SK-N-SH treated with all-trans-retinoic acid at 6 μM for 48 hours (cell line): ENCODE measurements at regions not wholly inside any gene's neighbourhood (a gene's known extent, or its start where the extent isn't known, plus 50 kb on each side); places are given as distances from the start of the nearest gene placed in this dataset.

Experiments
- ATAC-seq: fragments of 200-7000 bp; cut with Tn5 transposase; 3 replicates; pipeline ENCODE4 v1.9.1; 2020; ENCODE audit warnings: mild to moderate bottlenecking, moderate library complexity
- ARNTL ChIP-seq: fragments of 450-650 bp; formaldehyde crosslinking; IDR thresholded peaks from 2 replicates; pipeline ENCODE4 v1.5.0; 2020; ENCODE audit warnings: low read depth, mild to moderate bottlenecking, moderate library complexity, borderline replicate concordance
- BACH2 ChIP-seq: fragments of 250-450 bp; sonication (Bioruptor Pico); IDR thresholded peaks from 2 replicates; pipeline ENCODE4 v1.9.0; 2021; ENCODE audit warnings: mild to moderate bottlenecking, borderline replicate concordance
- CSDC2 ChIP-seq: fragments of 250-450 bp; sonication (Bioruptor Pico); IDR thresholded peaks from 2 replicates; pipeline ENCODE4 v1.5.0; 2020; ENCODE audit warnings: mild to moderate bottlenecking, moderate library complexity
- ESRRG ChIP-seq: fragments of 250-450 bp; sonication (Bioruptor Pico); IDR thresholded peaks from 2 replicates; pipeline ENCODE4 v1.6.1; 2021; ENCODE audit warnings: mild to moderate bottlenecking
- GLIS3 ChIP-seq: fragments of 250-450 bp; sonication (Bioruptor Pico); IDR thresholded peaks from 2 replicates; pipeline ENCODE4 v1.5.0; 2020; ENCODE audit warnings: mild to moderate bottlenecking, moderate library complexity
- OSR1 ChIP-seq: fragments of 250-450 bp; sonication (Bioruptor Pico); IDR thresholded peaks from 2 replicates; pipeline ENCODE4 v1.8.0; 2022; ENCODE audit warnings: moderate library complexity, mild to moderate bottlenecking, inconsistent platforms
- PPARA ChIP-seq: fragments of 250-450 bp; sonication (Bioruptor Pico); IDR thresholded peaks from 2 replicates; pipeline ENCODE4 v1.5.0; 2020; ENCODE audit warnings: mild to moderate bottlenecking, borderline replicate concordance
- RARB ChIP-seq: fragments of 250-450 bp; sonication (Bioruptor Pico); IDR thresholded peaks from 2 replicates; pipeline ENCODE4 v1.8.0; 2021; ENCODE audit warnings: mild to moderate bottlenecking, moderate library complexity
- SNAI2 ChIP-seq: fragments of 250-450 bp; sonication (Bioruptor Pico); IDR thresholded peaks from 2 replicates; pipeline ENCODE4 v1.5.0; 2020; ENCODE audit warnings: mild to moderate bottlenecking, moderate library complexity
- TCF4 ChIP-seq: fragments of 250-450 bp; sonication (Bioruptor Pico); IDR thresholded peaks from 2 replicates; pipeline ENCODE4 v1.8.0; 2021; ENCODE audit warnings: mild to moderate bottlenecking, moderate library complexity, borderline replicate concordance
- TOX ChIP-seq: fragments of 250-450 bp; sonication (Bioruptor Pico); IDR thresholded peaks from 2 replicates; pipeline ENCODE4 v1.8.0; 2021; ENCODE audit warnings: mild to moderate bottlenecking, moderate library complexity, borderline replicate concordance
- ZC3H10 ChIP-seq: fragments of 250-450 bp; sonication (Bioruptor Pico); IDR thresholded peaks from 2 replicates; pipeline ENCODE4 v1.5.1; 2021; ENCODE audit warnings: mild to moderate bottlenecking, moderate library complexity
- ZFP30 ChIP-seq: fragments of 450-650 bp; formaldehyde crosslinking; IDR thresholded peaks from 2 replicates; pipeline ENCODE4 v1.5.0; 2022; ENCODE audit warnings: mild to moderate bottlenecking, moderate library complexity
- ZNF565 ChIP-seq: fragments of 450-650 bp; formaldehyde crosslinking; conservative IDR thresholded peaks from 2 replicates; pipeline ENCODE4 v1.5.0; 2020; ENCODE audit warnings: low read depth, mild to moderate bottlenecking, moderate library complexity
- ZNF70 ChIP-seq: fragments of 450-650 bp; formaldehyde crosslinking; IDR thresholded peaks from 2 replicates; pipeline ENCODE4 v1.5.0; 2020; ENCODE audit warnings: mild to moderate bottlenecking, moderate library complexity
- ZNF8 ChIP-seq: fragments of 450-650 bp; formaldehyde crosslinking; IDR thresholded peaks from 2 replicates; pipeline ENCODE4 v1.5.0; 2020; ENCODE audit warnings: mild to moderate bottlenecking, moderate library complexity
- TF ChIP-seq, protein P1 (sequence below): fragments of 250-450 bp; sonication (Bioruptor Pico); IDR thresholded peaks from 2 replicates; pipeline ENCODE4 v1.8.0; 2021; ENCODE audit warnings: low read depth, mild to moderate bottlenecking, moderate library complexity, borderline replicate concordance
- TF ChIP-seq, protein P2 (sequence below): fragments of 250-450 bp; sonication (Bioruptor Pico); IDR thresholded peaks from 2 replicates; pipeline ENCODE4 v1.5.1; 2021; ENCODE audit warnings: mild to moderate bottlenecking, moderate library complexity
- TF ChIP-seq, protein P3 (sequence below): fragments of 250-450 bp; sonication (Bioruptor Pico); IDR thresholded peaks from 2 replicates; pipeline ENCODE4 v1.8.0; 2020; ENCODE audit warnings: mild to moderate bottlenecking, moderate library complexity, borderline replicate concordance
- TF ChIP-seq, protein P4 (sequence below): fragments of 250-450 bp; sonication (Bioruptor Pico); IDR thresholded peaks from 2 replicates; pipeline ENCODE4 v1.5.1; 2020; ENCODE audit warnings: low read depth, mild to moderate bottlenecking, moderate library complexity

DNA sequence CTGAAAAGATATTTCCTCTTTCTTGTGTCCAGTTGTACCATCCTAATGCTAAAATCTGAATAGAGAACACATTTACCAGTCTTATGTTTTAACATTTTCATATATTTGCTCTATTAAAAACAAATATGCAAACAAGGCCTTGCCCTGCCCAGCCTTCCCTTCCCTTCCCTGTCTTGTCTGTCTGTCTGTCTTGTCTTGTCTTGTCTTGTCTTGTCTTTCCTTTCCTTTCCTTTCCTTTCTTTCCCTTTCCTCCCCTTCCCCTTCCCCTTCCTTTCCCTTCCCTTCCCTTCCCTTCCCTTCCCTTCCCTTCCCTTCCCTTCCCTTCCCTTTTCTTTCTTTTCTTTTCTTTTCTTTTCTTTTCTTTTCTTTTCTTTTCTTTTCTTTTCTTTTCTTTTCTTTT, 1103.5 kb downstream of the STIM2 start:
- TF ChIP-seq GLIS3, result no peak
- no peak for TF ChIP-seq PPARA (CRISPR knock-in tag)
- TF ChIP-seq, protein P1, sequence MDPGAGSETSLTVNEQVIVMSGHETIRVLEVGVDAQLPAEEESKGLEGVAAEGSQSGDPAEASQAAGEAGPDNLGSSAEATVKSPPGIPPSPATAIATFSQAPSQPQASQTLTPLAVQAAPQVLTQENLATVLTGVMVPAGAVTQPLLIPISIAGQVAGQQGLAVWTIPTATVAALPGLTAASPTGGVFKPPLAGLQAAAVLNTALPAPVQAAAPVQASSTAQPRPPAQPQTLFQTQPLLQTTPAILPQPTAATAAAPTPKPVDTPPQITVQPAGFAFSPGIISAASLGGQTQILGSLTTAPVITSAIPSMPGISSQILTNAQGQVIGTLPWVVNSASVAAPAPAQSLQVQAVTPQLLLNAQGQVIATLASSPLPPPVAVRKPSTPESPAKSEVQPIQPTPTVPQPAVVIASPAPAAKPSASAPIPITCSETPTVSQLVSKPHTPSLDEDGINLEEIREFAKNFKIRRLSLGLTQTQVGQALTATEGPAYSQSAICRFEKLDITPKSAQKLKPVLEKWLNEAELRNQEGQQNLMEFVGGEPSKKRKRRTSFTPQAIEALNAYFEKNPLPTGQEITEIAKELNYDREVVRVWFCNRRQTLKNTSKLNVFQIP (CRISPR knock-in tag), result no peak
- TF ChIP-seq RARB (CRISPR knock-in tag), result no peak
- TF ChIP-seq ARNTL (CRISPR knock-in tag), result no peak
- TF ChIP-seq ZNF565 (CRISPR knock-in tag), result no peak
- TF ChIP-seq ZNF70 (CRISPR knock-in tag), result no peak
- TF ChIP-seq, protein P2, sequence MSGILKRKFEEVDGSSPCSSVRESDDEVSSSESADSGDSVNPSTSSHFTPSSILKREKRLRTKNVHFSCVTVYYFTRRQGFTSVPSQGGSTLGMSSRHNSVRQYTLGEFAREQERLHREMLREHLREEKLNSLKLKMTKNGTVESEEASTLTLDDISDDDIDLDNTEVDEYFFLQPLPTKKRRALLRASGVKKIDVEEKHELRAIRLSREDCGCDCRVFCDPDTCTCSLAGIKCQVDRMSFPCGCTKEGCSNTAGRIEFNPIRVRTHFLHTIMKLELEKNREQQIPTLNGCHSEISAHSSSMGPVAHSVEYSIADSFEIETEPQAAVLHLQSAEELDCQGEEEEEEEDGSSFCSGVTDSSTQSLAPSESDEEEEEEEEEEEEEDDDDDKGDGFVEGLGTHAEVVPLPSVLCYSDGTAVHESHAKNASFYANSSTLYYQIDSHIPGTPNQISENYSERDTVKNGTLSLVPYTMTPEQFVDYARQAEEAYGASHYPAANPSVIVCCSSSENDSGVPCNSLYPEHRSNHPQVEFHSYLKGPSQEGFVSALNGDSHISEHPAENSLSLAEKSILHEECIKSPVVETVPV (CRISPR knock-in tag), result no peak
- no peak for TF ChIP-seq ZNF8 (CRISPR knock-in tag)
- no peak for TF ChIP-seq BACH2 (CRISPR knock-in tag)
- TF ChIP-seq, all 23 proteins: peak for 0
- no peak for ATAC-seq

DNA sequence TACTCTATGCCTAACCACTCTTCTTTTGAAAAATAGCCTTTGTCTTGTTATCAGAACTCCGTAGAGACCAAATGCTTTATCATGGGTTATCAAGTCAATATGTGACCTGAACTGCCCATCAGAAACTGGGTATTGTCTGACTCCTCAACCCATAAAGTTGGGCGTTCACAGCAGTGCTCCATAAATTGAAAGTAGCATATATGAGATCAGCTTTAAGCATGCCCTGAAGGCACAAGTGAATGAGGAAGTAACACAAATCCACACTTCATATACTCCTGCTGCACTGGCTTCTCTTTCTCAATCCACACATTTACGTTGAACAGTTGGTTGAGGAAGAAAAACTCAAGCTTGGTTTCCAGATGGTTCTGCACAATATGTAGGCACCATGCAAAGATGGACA, 1106.0 kb downstream of the STIM2 start:
- no peak for ATAC-seq
- TF ChIP-seq ZFP30 (no peak), CSDC2 (CRISPR knock-in tag) (no peak), RARB (CRISPR knock-in tag) (no peak), SNAI2 (no peak), ZNF8 (CRISPR knock-in tag) (no peak), TCF4 (CRISPR knock-in tag) (no peak), TOX (CRISPR knock-in tag) (no peak), ZC3H10 (CRISPR knock-in tag) (no peak), GLIS3 (no peak)
- TF ChIP-seq, protein P3, sequence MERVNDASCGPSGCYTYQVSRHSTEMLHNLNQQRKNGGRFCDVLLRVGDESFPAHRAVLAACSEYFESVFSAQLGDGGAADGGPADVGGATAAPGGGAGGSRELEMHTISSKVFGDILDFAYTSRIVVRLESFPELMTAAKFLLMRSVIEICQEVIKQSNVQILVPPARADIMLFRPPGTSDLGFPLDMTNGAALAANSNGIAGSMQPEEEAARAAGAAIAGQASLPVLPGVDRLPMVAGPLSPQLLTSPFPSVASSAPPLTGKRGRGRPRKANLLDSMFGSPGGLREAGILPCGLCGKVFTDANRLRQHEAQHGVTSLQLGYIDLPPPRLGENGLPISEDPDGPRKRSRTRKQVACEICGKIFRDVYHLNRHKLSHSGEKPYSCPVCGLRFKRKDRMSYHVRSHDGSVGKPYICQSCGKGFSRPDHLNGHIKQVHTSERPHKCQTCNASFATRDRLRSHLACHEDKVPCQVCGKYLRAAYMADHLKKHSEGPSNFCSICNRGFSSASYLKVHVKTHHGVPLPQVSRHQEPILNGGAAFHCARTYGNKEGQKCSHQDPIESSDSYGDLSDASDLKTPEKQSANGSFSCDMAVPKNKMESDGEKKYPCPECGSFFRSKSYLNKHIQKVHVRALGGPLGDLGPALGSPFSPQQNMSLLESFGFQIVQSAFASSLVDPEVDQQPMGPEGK, result no peak
- TF ChIP-seq, all 23 proteins: peak for 0

DNA sequence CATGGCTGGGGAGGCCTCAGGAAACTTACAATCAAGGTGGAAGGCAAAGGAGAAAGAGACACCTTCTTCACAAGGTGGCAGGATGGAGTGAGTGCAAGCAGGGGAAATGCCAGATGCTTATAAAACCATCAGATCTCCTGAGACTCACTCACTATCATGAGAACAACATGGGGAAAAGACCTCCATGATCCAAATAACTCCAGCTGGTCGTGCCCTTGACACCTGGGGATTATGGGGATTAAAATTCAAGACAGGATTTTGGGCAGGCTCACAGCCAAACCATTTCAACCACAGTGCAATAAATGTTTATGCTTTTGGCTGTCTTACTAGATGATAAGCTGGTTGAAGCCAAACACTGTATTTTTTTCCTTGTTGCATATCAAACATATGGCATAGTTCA, 1112.4 kb downstream of the STIM2 start:
- ATAC-seq, result no peak
- TF ChIP-seq ARNTL (CRISPR knock-in tag), result no peak
- TF ChIP-seq, protein P2 (CRISPR knock-in tag), result no peak
- no peak for TF ChIP-seq OSR1 (CRISPR knock-in tag)
- no peak for TF ChIP-seq ESRRG (CRISPR knock-in tag)

DNA sequence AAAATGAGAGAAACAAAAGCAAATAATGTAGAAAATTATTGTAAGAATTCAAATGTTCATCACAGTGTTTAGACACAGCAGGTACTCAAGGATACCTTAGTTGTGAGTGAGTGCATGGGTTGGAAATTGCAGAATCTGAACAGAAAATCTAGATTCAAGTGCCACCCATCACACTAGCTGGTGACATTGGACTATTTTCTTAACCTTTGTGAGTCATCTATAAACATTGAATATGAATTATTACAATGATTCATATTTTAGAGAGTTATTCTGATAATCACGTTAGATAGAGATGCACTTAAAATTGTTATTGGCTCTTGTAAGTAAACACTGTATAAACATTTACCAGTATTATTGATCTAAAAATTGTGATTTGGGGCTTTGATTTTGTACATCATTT, 1113.1 kb downstream of the STIM2 start:
- ATAC-seq, result no peak
- TF ChIP-seq, protein P3, result no peak
- no peak for TF ChIP-seq ZFP30
- TF ChIP-seq BACH2 (CRISPR knock-in tag), result no peak
- TF ChIP-seq, protein P4, sequence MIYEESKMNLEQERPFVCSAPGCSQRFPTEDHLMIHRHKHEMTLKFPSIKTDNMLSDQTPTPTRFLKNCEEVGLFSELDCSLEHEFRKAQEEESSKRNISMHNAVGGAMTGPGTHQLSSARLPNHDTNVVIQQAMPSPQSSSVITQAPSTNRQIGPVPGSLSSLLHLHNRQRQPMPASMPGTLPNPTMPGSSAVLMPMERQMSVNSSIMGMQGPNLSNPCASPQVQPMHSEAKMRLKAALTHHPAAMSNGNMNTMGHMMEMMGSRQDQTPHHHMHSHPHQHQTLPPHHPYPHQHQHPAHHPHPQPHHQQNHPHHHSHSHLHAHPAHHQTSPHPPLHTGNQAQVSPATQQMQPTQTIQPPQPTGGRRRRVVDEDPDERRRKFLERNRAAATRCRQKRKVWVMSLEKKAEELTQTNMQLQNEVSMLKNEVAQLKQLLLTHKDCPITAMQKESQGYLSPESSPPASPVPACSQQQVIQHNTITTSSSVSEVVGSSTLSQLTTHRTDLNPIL (CRISPR knock-in tag), result no peak
- no peak for TF ChIP-seq RARB (CRISPR knock-in tag)
